ENCODE measurements at regions not wholly inside any gene's neighbourhood (a gene's known extent, or its start where the extent isn't known, plus 50 kb on each side); places are given as distances from the start of the nearest gene placed in this dataset.
"Not testable (repeated sequence)": the region's sequence is repeated elsewhere in the genome, so short reads cannot be mapped to it uniquely, and the experiment has no call there.

- Histone ChIP-seq H3K27ac (ENCODE audit: low read length) (no peak overlapping the region), H3K36me3 (ENCODE audit: control insufficient read depth, insufficient read depth, low read length) (no peaks in the 10 kb centered on the region), H3K4me3 (ENCODE audit: low read length) (no peak overlapping the region), H3K27me3 (ENCODE audit: control insufficient read depth, insufficient read depth, low read length) (no peaks in the 10 kb centered on the region), H3K9me3 (ENCODE audit: control insufficient read depth, insufficient read depth, low read length) (no peaks in the 10 kb centered on the region; the same call in 1 of the 2 replicates), H3K4me1 (ENCODE audit: control insufficient read depth, insufficient read depth, low read length) (no peaks in the 10 kb centered on the region)
- DNase-seq (ENCODE audit: low read depth, low spot score): no peak
- WGBS (ENCODE audit: insufficient coverage, insufficient read length): 100% methylated on average over 1 of the region's 2 CpGs
Observed at GRCh38 chr10:9163699-9164098, 1109.2 kb downstream of the GATA3 start.

- Histone ChIP-seq H3K4me1 (ENCODE audit: control insufficient read depth, insufficient read depth, low read length) (no peaks in the 10 kb centered on the region), H3K27ac (ENCODE audit: low read length) (no peak overlapping the region), H3K4me3 (ENCODE audit: low read length) (no peak overlapping the region), H3K27me3 (ENCODE audit: control insufficient read depth, insufficient read depth, low read length) (no peaks in the 10 kb centered on the region), H3K9me3 (ENCODE audit: control insufficient read depth, insufficient read depth, low read length) (no peaks in the 10 kb centered on the region), H3K36me3 (ENCODE audit: control insufficient read depth, insufficient read depth, low read length) (no peaks in the 10 kb centered on the region)
- no peak for DNase-seq (ENCODE audit: low read depth, low spot score)
- no CpG with 5 or more reads among the region's 4 CpGs for WGBS (ENCODE audit: insufficient coverage, insufficient read length)
Observed at GRCh38 chr10:9166770-9167169, 1112.3 kb downstream of the GATA3 start.

- H3K9me3 ChIP-seq (ENCODE audit: control insufficient read depth, insufficient read depth, low read length): no peaks in the 10 kb centered on the region
- H3K36me3 ChIP-seq (ENCODE audit: control insufficient read depth, insufficient read depth, low read length): no peaks in the 10 kb centered on the region
- H3K27ac ChIP-seq (ENCODE audit: low read length): no peak overlapping the region
- H3K4me3 ChIP-seq (ENCODE audit: low read length): no peak overlapping the region
- DNase-seq (ENCODE audit: low read depth, low spot score): no peak
- WGBS (ENCODE audit: insufficient coverage, insufficient read length): no CpG with 5 or more reads among the region's 1 CpG
- no peaks in the 10 kb centered on the region for H3K4me1 ChIP-seq (ENCODE audit: control insufficient read depth, insufficient read depth, low read length)
- no peaks in the 10 kb centered on the region for H3K27me3 ChIP-seq (ENCODE audit: control insufficient read depth, insufficient read depth, low read length)
Observed at GRCh38 chr10:9172276-9172675, 1117.8 kb downstream of the GATA3 start.

- Histone ChIP-seq H3K36me3 (ENCODE audit: control insufficient read depth, insufficient read depth, low read length) (no peaks in the 10 kb centered on the region), H3K4me3 (ENCODE audit: low read length) (no peak overlapping the region), H3K9me3 (ENCODE audit: control insufficient read depth, insufficient read depth, low read length) (no peaks in the 10 kb centered on the region), H3K27ac (ENCODE audit: low read length) (no peak overlapping the region), H3K27me3 (ENCODE audit: control insufficient read depth, insufficient read depth, low read length) (no peaks in the 10 kb centered on the region), H3K4me1 (ENCODE audit: control insufficient read depth, insufficient read depth, low read length) (no peaks in the 10 kb centered on the region)
- no peak for DNase-seq (ENCODE audit: low read depth, low spot score)
Observed at GRCh38 chr10:9175200-9175599, 1120.7 kb downstream of the GATA3 start.

GRCh38 chr10:9183197-9183880, 1128.9 kb downstream of the GATA3 start:
- no CpG with 5 or more reads among the region's 48 CpGs for WGBS (ENCODE audit: insufficient coverage, insufficient read length)
- not testable (repeated sequence) for H3K27ac ChIP-seq (ENCODE audit: low read length); H3K4me1 ChIP-seq (ENCODE audit: control insufficient read depth, insufficient read depth, low read length); H3K36me3 ChIP-seq (ENCODE audit: control insufficient read depth, insufficient read depth, low read length); DNase-seq (ENCODE audit: low read depth, low spot score); H3K4me3 ChIP-seq (ENCODE audit: low read length); H3K9me3 ChIP-seq (ENCODE audit: control insufficient read depth, insufficient read depth, low read length); H3K27me3 ChIP-seq (ENCODE audit: control insufficient read depth, insufficient read depth, low read length)

GRCh38 chr10:9188022-9188810, 1133.7 kb downstream of the GATA3 start:
- Histone ChIP-seq H3K27me3 (ENCODE audit: control insufficient read depth, insufficient read depth, low read length) (no peaks in the 10 kb centered on the region), H3K36me3 (ENCODE audit: control insufficient read depth, insufficient read depth, low read length) (no peaks in the 10 kb centered on the region), H3K27ac (ENCODE audit: low read length) (no peak overlapping the region), H3K9me3 (ENCODE audit: control insufficient read depth, insufficient read depth, low read length) (no peaks in the 10 kb centered on the region), H3K4me3 (ENCODE audit: low read length) (no peak overlapping the region), H3K4me1 (ENCODE audit: control insufficient read depth, insufficient read depth, low read length) (no peaks in the 10 kb centered on the region)
- no CpG with 5 or more reads among the region's 3 CpGs for WGBS (ENCODE audit: insufficient coverage, insufficient read length)
- no peak for DNase-seq (ENCODE audit: low read depth, low spot score)

- Histone ChIP-seq H3K4me3 (ENCODE audit: low read length) (no peak overlapping the region), H3K36me3 (ENCODE audit: control insufficient read depth, insufficient read depth, low read length) (no peaks in the 10 kb centered on the region), H3K27me3 (ENCODE audit: control insufficient read depth, insufficient read depth, low read length) (no peaks in the 10 kb centered on the region), H3K4me1 (ENCODE audit: control insufficient read depth, insufficient read depth, low read length) (no peaks in the 10 kb centered on the region), H3K27ac (ENCODE audit: low read length) (no peak overlapping the region), H3K9me3 (ENCODE audit: control insufficient read depth, insufficient read depth, low read length) (no peaks in the 10 kb centered on the region)
- no CpG with 5 or more reads among the region's 2 CpGs for WGBS (ENCODE audit: insufficient coverage, insufficient read length)
- no peak for DNase-seq (ENCODE audit: low read depth, low spot score)
Observed at GRCh38 chr10:9189448-9189847, 1135.0 kb downstream of the GATA3 start.

- no peak overlapping the region for H3K4me3 ChIP-seq (ENCODE audit: low read length)
- WGBS (ENCODE audit: insufficient coverage, insufficient read length): no CpG with 5 or more reads among the region's 6 CpGs
- H3K9me3 ChIP-seq (ENCODE audit: control insufficient read depth, insufficient read depth, low read length): no peaks in the 10 kb centered on the region
- no peak for DNase-seq (ENCODE audit: low read depth, low spot score)
- H3K4me1 ChIP-seq (ENCODE audit: control insufficient read depth, insufficient read depth, low read length): no peaks in the 10 kb centered on the region
- H3K36me3 ChIP-seq (ENCODE audit: control insufficient read depth, insufficient read depth, low read length): no peaks in the 10 kb centered on the region
- H3K27me3 ChIP-seq (ENCODE audit: control insufficient read depth, insufficient read depth, low read length): no peaks in the 10 kb centered on the region
- H3K27ac ChIP-seq (ENCODE audit: low read length): no peak overlapping the region
Observed at GRCh38 chr10:9193120-9193519, 1138.6 kb downstream of the GATA3 start.

- no peak for DNase-seq (ENCODE audit: low read depth, low spot score)
- H3K27me3 ChIP-seq (ENCODE audit: control insufficient read depth, insufficient read depth, low read length): no peaks in the 10 kb centered on the region
- WGBS (ENCODE audit: insufficient coverage, insufficient read length): no CpG with 5 or more reads among the region's 2 CpGs
- no peaks in the 10 kb centered on the region for H3K36me3 ChIP-seq (ENCODE audit: control insufficient read depth, insufficient read depth, low read length)
- H3K4me1 ChIP-seq (ENCODE audit: control insufficient read depth, insufficient read depth, low read length): no peaks in the 10 kb centered on the region
- no peaks in the 10 kb centered on the region for H3K9me3 ChIP-seq (ENCODE audit: control insufficient read depth, insufficient read depth, low read length)
- no peak overlapping the region for H3K27ac ChIP-seq (ENCODE audit: low read length)
- no peak overlapping the region for H3K4me3 ChIP-seq (ENCODE audit: low read length)
Observed at GRCh38 chr10:9195385-9195784, 1140.9 kb downstream of the GATA3 start.

GRCh38 chr10:9198611-9199010, 1144.1 kb downstream of the GATA3 start:
- no peaks in the 10 kb centered on the region for H3K27me3 ChIP-seq (ENCODE audit: control insufficient read depth, insufficient read depth, low read length)

GRCh38 chr10:9205558-9205957, 1151.1 kb downstream of the GATA3 start:
- no peaks in the 10 kb centered on the region for H3K4me1 ChIP-seq (ENCODE audit: control insufficient read depth, insufficient read depth, low read length)
- H3K9me3 ChIP-seq (ENCODE audit: control insufficient read depth, insufficient read depth, low read length): no peaks in the 10 kb centered on the region
- no peak for DNase-seq (ENCODE audit: low read depth, low spot score)
- H3K36me3 ChIP-seq (ENCODE audit: control insufficient read depth, insufficient read depth, low read length): no peaks in the 10 kb centered on the region
- no peak overlapping the region for H3K4me3 ChIP-seq (ENCODE audit: low read length)
- H3K27ac ChIP-seq (ENCODE audit: low read length): no peak overlapping the region
- WGBS (ENCODE audit: insufficient coverage, insufficient read length): no CpG with 5 or more reads among the region's 1 CpG
- H3K27me3 ChIP-seq (ENCODE audit: control insufficient read depth, insufficient read depth, low read length): no peaks in the 10 kb centered on the region

More at GRCh38 chr10:9198611-9199010, 1144.1 kb downstream of the GATA3 start:
- Histone ChIP-seq H3K27ac (ENCODE audit: low read length) (no peak overlapping the region), H3K36me3 (ENCODE audit: control insufficient read depth, insufficient read depth, low read length) (no peaks in the 10 kb centered on the region), H3K4me1 (ENCODE audit: control insufficient read depth, insufficient read depth, low read length) (no peaks in the 10 kb centered on the region), H3K4me3 (ENCODE audit: low read length) (no peak overlapping the region), H3K9me3 (ENCODE audit: control insufficient read depth, insufficient read depth, low read length) (no peaks in the 10 kb centered on the region)
- no CpG with 5 or more reads among the region's 4 CpGs for WGBS (ENCODE audit: insufficient coverage, insufficient read length)
- no peak for DNase-seq (ENCODE audit: low read depth, low spot score)

Data from iPS DF 6.9 (cell line).